ENCODE measurements at regions not wholly inside any gene's neighbourhood (a gene's known extent, or its start where the extent isn't known, plus 50 kb on each side); places are given as distances from the start of the nearest gene placed in this dataset.

DNA sequence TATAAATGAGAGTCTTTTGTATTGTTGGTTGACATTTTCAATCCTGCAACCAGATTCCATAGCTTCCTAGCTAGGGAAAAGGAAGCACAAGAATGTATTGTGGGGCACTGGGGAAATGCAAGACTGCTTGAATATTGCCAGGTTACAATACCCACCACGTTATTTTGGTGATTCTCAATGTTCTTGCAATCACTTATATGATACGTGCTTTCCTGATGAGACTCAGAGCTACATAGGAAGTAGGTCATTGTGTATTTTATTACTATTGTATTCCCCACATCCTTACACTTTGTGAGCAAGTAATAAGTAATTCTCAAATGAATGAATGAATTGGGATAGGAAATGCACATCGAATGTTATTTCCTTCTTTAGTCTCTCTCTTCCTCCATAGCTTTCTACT, 217.1 kb upstream of the CD180 start:
- no peak for DNase-seq (ENCODE audit: low read depth in 2 of 2)

- DNase-seq (ENCODE audit: low read depth in 2 of 2) = no peak
Observed at GRCh38 chr5:67409126-67409777, 212.7 kb upstream of the CD180 start.

DNA sequence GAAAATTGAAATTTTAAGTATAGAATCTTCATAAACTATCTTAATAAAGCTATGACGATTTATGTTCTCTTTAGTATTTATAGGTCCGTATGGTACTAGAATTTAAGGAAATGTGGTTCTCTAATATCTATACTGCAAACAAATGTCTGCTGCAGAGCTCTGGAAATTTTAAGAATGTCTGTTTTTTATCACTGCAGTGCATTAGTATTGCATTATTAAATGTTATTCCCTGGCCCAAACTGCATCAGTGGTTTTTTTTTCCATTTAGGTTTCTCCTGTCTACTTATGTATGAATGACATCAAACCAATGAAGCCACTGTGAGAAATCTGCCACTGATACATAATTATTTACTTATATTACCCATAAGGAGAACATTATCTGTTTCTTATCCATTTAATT, 211.4 kb upstream of the CD180 start:
- DNase-seq (ENCODE audit: low read depth in 2 of 2) = no peak

- no peak for DNase-seq (ENCODE audit: low read depth in 2 of 2)
Observed at GRCh38 chr5:67405755-67406154, 209.2 kb upstream of the CD180 start.

DNA sequence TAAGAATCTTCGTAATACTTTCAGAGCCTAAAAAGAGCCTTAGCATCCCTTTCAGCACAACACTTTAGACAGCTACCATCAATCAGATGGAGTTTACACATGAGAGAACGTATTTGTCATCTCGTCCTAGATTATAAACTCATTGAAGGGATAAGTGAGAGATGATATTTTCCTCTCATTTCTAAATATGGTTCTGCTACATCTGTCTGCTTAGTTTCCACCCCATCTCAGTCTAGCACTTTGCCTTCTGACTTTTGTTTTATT, 208.4 kb upstream of the CD180 start:
- no peak for DNase-seq (ENCODE audit: low read depth in 2 of 2)

GRCh38 chr5:67404256-67405100, 207.9 kb upstream of the CD180 start:
- DNase-seq (ENCODE audit: low read depth in 2 of 2) = no peak

GRCh38 chr5:67402526-67402925, 205.9 kb upstream of the CD180 start:
- DNase-seq (ENCODE audit: low read depth in 2 of 2) = no peak

- DNase-seq (ENCODE audit: low read depth in 2 of 2) = no peak
Observed at GRCh38 chr5:67401172-67401571, 204.6 kb upstream of the CD180 start.

- no peak for DNase-seq (ENCODE audit: low read depth in 2 of 2)
Observed at GRCh38 chr5:67400752-67401151, 204.2 kb upstream of the CD180 start.

DNA sequence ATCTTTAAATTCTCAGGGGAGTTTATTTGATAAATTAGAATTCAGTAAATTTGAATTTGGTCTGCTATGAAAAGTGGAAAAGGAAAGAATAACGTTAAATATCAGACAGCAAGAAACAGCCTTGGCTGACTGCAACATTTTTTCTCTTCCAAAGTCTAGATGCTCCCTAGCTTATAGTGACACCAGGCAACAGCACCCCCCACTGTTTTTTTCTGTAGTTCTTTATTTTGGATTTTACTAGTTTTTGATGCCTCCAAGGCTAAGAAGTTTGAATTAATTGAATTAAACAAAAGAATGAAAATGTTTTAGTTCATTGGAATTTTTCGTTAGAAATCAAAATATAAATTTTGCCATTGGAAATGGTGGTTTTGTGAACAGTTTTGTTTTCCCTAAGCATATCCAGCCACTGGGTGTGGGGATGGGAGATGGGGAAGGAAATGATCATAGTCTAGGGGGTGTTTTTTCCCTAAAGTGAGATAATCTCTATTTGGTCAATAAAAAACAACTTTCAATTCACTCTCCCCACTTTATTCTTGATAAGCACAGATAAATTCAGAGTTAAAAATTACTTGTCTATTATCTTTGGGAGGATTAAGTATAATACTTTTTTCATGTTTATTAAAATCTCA, 199.3 kb upstream of the CD180 start:
- DNase-seq (ENCODE audit: low read depth in 2 of 2) = no peak

DNA sequence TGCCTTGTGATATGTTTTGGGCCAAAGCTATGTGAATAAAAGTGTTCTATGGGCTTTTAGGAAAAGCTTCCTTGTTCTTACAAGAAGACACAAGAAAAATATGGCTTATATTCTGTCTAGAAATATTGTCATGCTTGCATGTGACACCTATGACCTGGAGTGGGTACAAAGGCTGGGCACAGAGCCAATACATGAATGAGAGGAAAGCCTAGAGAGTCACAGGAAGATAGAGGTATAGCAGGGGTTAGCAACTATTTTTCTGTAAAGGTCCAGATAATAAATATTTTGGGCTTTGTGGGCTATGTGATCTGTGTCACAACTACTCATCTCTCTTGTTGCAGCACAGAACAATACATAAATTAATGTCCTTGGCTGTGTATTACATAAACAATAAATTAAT, 196.6 kb upstream of the CD180 start:
- no peak for DNase-seq (ENCODE audit: low read depth in 2 of 2)

GRCh38 chr5:67390935-67391334, 194.3 kb upstream of the CD180 start:
- DNase-seq (ENCODE audit: low read depth in 2 of 2) = no peak

- DNase-seq (ENCODE audit: low read depth in 2 of 2) = no peak
Observed at GRCh38 chr5:67383451-67383850, 186.9 kb upstream of the CD180 start.

- no peak for DNase-seq (ENCODE audit: low read depth in 2 of 2)
Observed at GRCh38 chr5:67381236-67381880, 184.8 kb upstream of the CD180 start.

- no peak for DNase-seq (ENCODE audit: low read depth in 2 of 2)
Observed at GRCh38 chr5:67380431-67380830, 183.8 kb upstream of the CD180 start.

DNA sequence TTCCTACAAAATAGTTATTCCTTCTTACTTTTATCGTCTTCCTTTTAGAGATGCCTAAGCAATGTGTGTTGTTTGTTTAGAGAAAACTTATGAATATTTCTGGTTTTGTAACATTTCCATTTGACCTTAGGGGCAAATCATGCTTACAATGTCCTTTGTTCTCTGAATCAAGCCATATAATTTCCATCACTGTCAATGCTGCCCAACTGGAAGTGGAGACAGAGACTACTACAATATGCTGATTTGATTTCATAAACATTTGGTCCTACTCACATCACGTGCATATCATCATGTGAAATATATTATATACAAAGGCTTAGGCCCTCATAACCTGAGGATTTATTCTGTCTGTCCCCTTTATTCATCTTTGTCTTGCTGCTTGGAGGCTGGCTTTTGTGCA, 183.2 kb upstream of the CD180 start:
- DNase-seq (ENCODE audit: low read depth in 2 of 2) = no peak

GRCh38 chr5:67378256-67378655, 181.7 kb upstream of the CD180 start:
- no peak for DNase-seq (ENCODE audit: low read depth in 2 of 2)

- DNase-seq (ENCODE audit: low read depth in 2 of 2) = no peak
Observed at GRCh38 chr5:67377631-67378030, 181.0 kb upstream of the CD180 start.

GRCh38 chr5:67375606-67376005, 179.0 kb upstream of the CD180 start:
- no peak for DNase-seq (ENCODE audit: low read depth in 2 of 2)

DNA sequence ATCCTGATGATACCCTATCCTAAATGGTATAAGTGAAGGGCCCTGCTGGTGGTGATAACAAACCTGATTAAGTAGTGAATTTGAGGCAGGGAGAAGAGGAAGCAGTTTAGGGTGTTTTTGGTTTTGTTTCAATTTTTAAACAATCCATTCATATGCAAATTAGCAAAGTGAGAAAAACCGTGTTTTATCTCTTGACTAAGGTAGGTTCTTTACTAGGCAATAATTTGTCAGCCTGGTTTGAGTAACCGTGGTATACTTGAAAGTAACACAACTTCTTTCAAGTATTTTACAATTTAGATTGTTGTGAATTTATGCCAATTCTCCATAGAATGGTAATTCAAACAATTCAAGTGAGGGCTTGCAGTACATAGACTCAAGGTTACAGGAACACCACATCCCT, 177.8 kb upstream of the CD180 start:
- DNase-seq (ENCODE audit: low read depth in 2 of 2) = no peak

- DNase-seq (ENCODE audit: low read depth in 2 of 2) = no peak
Observed at GRCh38 chr5:67373518-67373917, 176.9 kb upstream of the CD180 start.

GRCh38 chr5:67372887-67373286, 176.3 kb upstream of the CD180 start:
- no peak for DNase-seq (ENCODE audit: low read depth in 2 of 2)

GRCh38 chr5:67371924-67372323, 175.3 kb upstream of the CD180 start:
- DNase-seq (ENCODE audit: low read depth in 2 of 2) = no peak
